Neuronal stem cell (in vitro differentiated cells): ENCODE measurements at regions not wholly inside any gene's neighbourhood (a gene's known extent, or its start where the extent isn't known, plus 50 kb on each side); places are given as distances from the start of the nearest gene placed in this dataset.
A peak's percentile ranks its signal among the peaks of the same experiment; 100 is the strongest.

Source experiments
- DNase-seq: peaks from one replicate; pipeline ENCODE4 v3.0.0-alpha.2; 2013; ENCODE audit warnings: low spot score
- H2AFZ ChIP-seq: one replicate; pipeline ENCODE4 v1.6.1; 2013; ENCODE audit warnings: mild to moderate bottlenecking, low read length, inconsistent platforms
- H2AK5ac ChIP-seq: 2 replicates; pipeline ENCODE4 v1.6.1; 2013; ENCODE audit warnings: low read depth, mild to moderate bottlenecking, inconsistent platforms, low read length, moderate library complexity, mixed read lengths
- H2BK120ac ChIP-seq: 2 replicates; pipeline ENCODE4 v1.6.1; 2013; ENCODE audit warnings: low read depth, mild to moderate bottlenecking, inconsistent platforms, low read length, moderate library complexity, mixed read lengths
- H2BK12ac ChIP-seq: one replicate; pipeline ENCODE4 v1.6.1; 2013; ENCODE audit warnings: low read length, inconsistent platforms
- H2BK15ac ChIP-seq: 2 replicates; pipeline ENCODE4 v1.6.1; 2013; ENCODE audit warnings: mild to moderate bottlenecking, low read length, inconsistent platforms, mixed read lengths
- H2BK5ac ChIP-seq: one replicate; pipeline ENCODE4 v1.6.1; 2013; ENCODE audit warnings: inconsistent platforms, mild to moderate bottlenecking, low read length, moderate library complexity
- H3K14ac ChIP-seq: one replicate; pipeline ENCODE4 v1.6.1; 2013; ENCODE audit warnings: low read length, inconsistent platforms
- H3K18ac ChIP-seq: 2 replicates; pipeline ENCODE4 v1.6.1; 2013; ENCODE audit warnings: low read length, inconsistent platforms
- H3K23ac ChIP-seq: 2 replicates; pipeline ENCODE4 v1.6.1; 2013; ENCODE audit warnings: low read depth, mild to moderate bottlenecking, mixed read lengths, low read length, inconsistent platforms; ENCODE audit not compliant: poor library complexity
- H3K27ac ChIP-seq: replicated peaks from 3 replicates; pipeline ENCODE4 v1.5.1; 2013; ENCODE audit warnings: low read length, inconsistent platforms
- H3K27me3 ChIP-seq, 3 experiments: 2 replicates each; pipeline ENCODE4 v1.6.1; 2013; ENCODE audit warnings: low read length in 3 of 3, mild to moderate bottlenecking in 2 of 3, inconsistent platforms in 1 of 3, low read depth in 1 of 3, mixed read lengths in 1 of 3, moderate library complexity in 1 of 3; ENCODE audit not compliant: control insufficient read depth in 3 of 3, insufficient read depth in 3 of 3
- H3K36me3 ChIP-seq, 2 donors: replicated peaks in 1 of 2; 2 replicates each; pipeline ENCODE4 v1.6.1; 2013; ENCODE audit warnings: low read length in 2 of 2; ENCODE audit not compliant: control insufficient read depth in 2 of 2, insufficient read depth in 2 of 2
- H3K4ac ChIP-seq: 2 replicates; pipeline ENCODE4 v1.6.1; 2013; ENCODE audit warnings: inconsistent platforms, mild to moderate bottlenecking, low read length, moderate library complexity
- H3K4me1 ChIP-seq, 2 donors: 1 replicate in 1 of 2; 2 replicates in 1 of 2; pipeline ENCODE4 v1.6.1; 2013; ENCODE audit warnings: low read length in 2 of 2, low read depth in 1 of 2; ENCODE audit not compliant: control insufficient read depth in 2 of 2, insufficient read depth in 1 of 2
- H3K4me2 ChIP-seq: one replicate; pipeline ENCODE4 v1.6.1; 2013; ENCODE audit warnings: mild to moderate bottlenecking, low read length, inconsistent platforms; ENCODE audit not compliant: insufficient read depth, poor library complexity, severe bottlenecking
- H3K4me3 ChIP-seq, 2 donors: 2 replicates each; pipeline ENCODE4 v1.5.1; 2013; ENCODE audit warnings: low read length in 2 of 2, mild to moderate bottlenecking in 2 of 2, inconsistent platforms in 1 of 2, moderate library complexity in 1 of 2
- H3K79me1 ChIP-seq: one replicate; pipeline ENCODE4 v1.6.1; 2013; ENCODE audit warnings: low read depth, mild to moderate bottlenecking, inconsistent platforms, low read length, moderate library complexity
- H3K9ac ChIP-seq: one replicate; pipeline ENCODE4 v1.6.1; 2013; ENCODE audit warnings: mild to moderate bottlenecking, low read depth, low read length, inconsistent platforms; ENCODE audit not compliant: poor library complexity
- H3K9me3 ChIP-seq, 2 donors: replicated peaks in 1 of 2; 2 replicates each; pipeline versions ENCODE3 to v1.6.1; 2013; ENCODE audit warnings: low read length in 2 of 2, mild to moderate bottlenecking in 2 of 2, inconsistent platforms in 1 of 2, low read depth in 1 of 2, mixed read lengths in 1 of 2, moderate library complexity in 1 of 2; ENCODE audit not compliant: control insufficient read depth in 2 of 2, insufficient read depth in 1 of 2
- H4K8ac ChIP-seq: one replicate; pipeline ENCODE4 v1.6.1; 2013; ENCODE audit warnings: low read depth, mild to moderate bottlenecking, inconsistent platforms, low read length, moderate library complexity
- H4K91ac ChIP-seq: one replicate; pipeline ENCODE4 v1.6.1; 2013; ENCODE audit warnings: low read length, low read depth, mild to moderate bottlenecking, inconsistent platforms; ENCODE audit not compliant: poor library complexity
- WGBS, 2 donors: extraction: QIAGEN DNeasy Blood & Tissue Kit; methylation state at CpG; one replicate each; pipeline ENCODE4 v1.1.7; 2013; ENCODE audit warnings: missing lambda C conversion rate in 2 of 2, mixed read lengths in 1 of 2; ENCODE audit not compliant: insufficient read length in 2 of 2, insufficient replicate concordance in 1 of 2; ENCODE audit errors: extremely low coverage in 2 of 2; 5-methylcytosine and 5-hydroxymethylcytosine counted together

GRCh38 chr9:135344915-135345500 lies 134.6 kb upstream of the PPP1R26 start:
- no peak overlapping the region for H2AFZ ChIP-seq
- no peak overlapping the region for H4K91ac ChIP-seq
- no peak overlapping the region for H2BK120ac ChIP-seq
- H2AK5ac ChIP-seq = peak overlapping the region; percentile 77
- H3K9me3 ChIP-seq = no peaks in the 10 kb centered on the region
- peak overlapping the region; percentile 48 for H2BK12ac ChIP-seq
- no peak overlapping the region for H2BK15ac ChIP-seq
- H3K4me1 ChIP-seq = peaks cover 0 to 8% of the 10 kb centered on the region in 2 donors
- no CpG with 5 or more reads among the region's 19 CpGs for WGBS, 2 donors
- H3K4me2 ChIP-seq = no peak overlapping the region
- no peak overlapping the region for H4K8ac ChIP-seq
- H3K79me1 ChIP-seq = no peaks in the 10 kb centered on the region
- H3K9ac ChIP-seq = no peak overlapping the region
- peaks cover 0 to 68% (median 0%) of the 10 kb centered on the region in 3 experiments for H3K27me3 ChIP-seq
- DNase-seq = no peak
- H3K14ac ChIP-seq = no peak overlapping the region
- no peak overlapping the region for H3K18ac ChIP-seq
- H3K23ac ChIP-seq = no peak overlapping the region
- no peak overlapping the region for H3K4me3 ChIP-seq
- no peaks in the 10 kb centered on the region for H3K36me3 ChIP-seq
- no peak overlapping the region for H3K4ac ChIP-seq
- H3K27ac ChIP-seq = no peak overlapping the region
- H2BK5ac ChIP-seq = no peak overlapping the region

- H3K4ac ChIP-seq = no peak overlapping the region
- no peak overlapping the region for H4K91ac ChIP-seq
- no peak overlapping the region for H3K14ac ChIP-seq
- H3K27me3 ChIP-seq = peaks cover 0 to 67% (median 0%) of the 10 kb centered on the region in 3 experiments
- H3K4me3 ChIP-seq = no peak overlapping the region
- H3K9me3 ChIP-seq = no peaks in the 10 kb centered on the region
- H4K8ac ChIP-seq = no peak overlapping the region
- H2BK120ac ChIP-seq = no peak overlapping the region
- no peak overlapping the region for H2BK15ac ChIP-seq
- H2BK12ac ChIP-seq = no peak overlapping the region
- H3K9ac ChIP-seq = no peak overlapping the region
- no peak overlapping the region for H3K23ac ChIP-seq
- H2AFZ ChIP-seq = no peak overlapping the region
- H3K79me1 ChIP-seq = no peaks in the 10 kb centered on the region
- H3K27ac ChIP-seq = no peak overlapping the region
- WGBS, 2 donors = no CpG with 5 or more reads among the region's 23 CpGs
- H3K4me2 ChIP-seq = no peak overlapping the region
- H3K18ac ChIP-seq = no peak overlapping the region
- no peaks in the 10 kb centered on the region for H3K36me3 ChIP-seq
- H2AK5ac ChIP-seq = no peak overlapping the region
- H3K4me1 ChIP-seq = peaks cover 0 to 4% of the 10 kb centered on the region in 2 donors
- no peak overlapping the region for H2BK5ac ChIP-seq
- no peak for DNase-seq
Observed at GRCh38 chr9:135345775-135346433, 133.7 kb upstream of the PPP1R26 start.

GRCh38 chr9:135346438-135347050 lies 133.0 kb upstream of the PPP1R26 start:
- H2BK12ac ChIP-seq = no peak overlapping the region
- peaks cover 0 to 3% of the 10 kb centered on the region in 2 donors for H3K4me1 ChIP-seq
- H2BK120ac ChIP-seq = no peak overlapping the region
- H3K79me1 ChIP-seq = no peaks in the 10 kb centered on the region
- no peak overlapping the region for H3K14ac ChIP-seq
- H2AK5ac ChIP-seq = no peak overlapping the region
- H3K9ac ChIP-seq = peak overlapping the region; percentile 3
- no peak overlapping the region for H2AFZ ChIP-seq
- H3K36me3 ChIP-seq = no peaks in the 10 kb centered on the region
- H3K4ac ChIP-seq = no peak overlapping the region
- no peaks in the 10 kb centered on the region for H3K9me3 ChIP-seq
- no peak overlapping the region for H2BK15ac ChIP-seq
- peaks cover 0 to 61% (median 0%) of the 10 kb centered on the region in 3 experiments for H3K27me3 ChIP-seq
- no peak overlapping the region for H2BK5ac ChIP-seq
- H3K4me2 ChIP-seq = no peak overlapping the region
- H4K91ac ChIP-seq = no peak overlapping the region
- WGBS, 2 donors = no CpG with 5 or more reads among the region's 16 CpGs
- H3K4me3 ChIP-seq = no peak overlapping the region
- no peak for DNase-seq
- no peak overlapping the region for H3K27ac ChIP-seq
- peak overlapping the region; percentile 76 for H3K23ac ChIP-seq
- no peak overlapping the region for H4K8ac ChIP-seq
- no peak overlapping the region for H3K18ac ChIP-seq

- Histone ChIP-seq H3K4me2 (no peak overlapping the region), H2BK5ac (no peak overlapping the region), H3K14ac (no peak overlapping the region), H2AFZ (no peak overlapping the region), H3K36me3 (no peaks in the 10 kb centered on the region), H3K4ac (no peak overlapping the region), H2BK15ac (no peak overlapping the region), H2AK5ac (no peak overlapping the region), H3K9ac (no peak overlapping the region), H4K91ac (no peak overlapping the region), H3K4me1 (peaks cover 0 to 3% of the 10 kb centered on the region in 2 donors), H4K8ac (no peak overlapping the region), H2BK120ac (no peak overlapping the region), H2BK12ac (no peak overlapping the region), H3K4me3 (no peak overlapping the region), H3K18ac (no peak overlapping the region), H3K9me3 (peaks cover 0 to 2% of the 10 kb centered on the region in 2 donors), H3K79me1 (no peaks in the 10 kb centered on the region), H3K27me3 (peaks cover 0 to 58% (median 0%) of the 10 kb centered on the region in 3 experiments), H3K27ac (no peak overlapping the region), H3K23ac (no peak overlapping the region)
- no CpG with 5 or more reads among the region's 14 CpGs for WGBS, 2 donors
- DNase-seq = no peak
Observed at GRCh38 chr9:135347461-135347860, 132.1 kb upstream of the PPP1R26 start.
